Neural cell (in vitro differentiated cells): ENCODE measurements at regions not wholly inside any gene's neighbourhood (a gene's known extent, or its start where the extent isn't known, plus 50 kb on each side); places are given as distances from the start of the nearest gene placed in this dataset.

ENCODE experiments used
- CTCF ChIP-seq: fragments of 450-650 bp; IDR thresholded peaks from 2 replicates; pipeline ENCODE4 v1.5.1; 2014; ENCODE audit warnings: antibody characterized with exemption, mild to moderate bottlenecking, moderate library complexity; ENCODE audit not compliant: poor library complexity, severe bottlenecking
- EZH2 ChIP-seq: fragments of 200-600, 300-800 bp; shearing (Covaris generic), sonication (generic); IDR thresholded peaks from 2 replicates; pipeline ENCODE4 v1.6.1; 2014; ENCODE audit warnings: antibody characterized with exemption, low read length, borderline replicate concordance, mild to moderate bottlenecking; ENCODE audit not compliant: insufficient read depth, poor library complexity, severe bottlenecking
- POLR2AphosphoS5 ChIP-seq: IDR thresholded peaks from 2 replicates; pipeline ENCODE4 v1.6.1; 2012
- RAD21 ChIP-seq: fragments of 450-650 bp; conservative IDR thresholded peaks from 2 replicates; pipeline ENCODE4 v1.6.1; 2014; ENCODE audit warnings: antibody characterized with exemption, mild to moderate bottlenecking, moderate library complexity
- REST ChIP-seq: IDR thresholded peaks from 2 replicates; pipeline ENCODE4 v1.6.1; 2012; ENCODE audit warnings: borderline replicate concordance
- TAF1 ChIP-seq: IDR thresholded peaks from 2 replicates; pipeline ENCODE4 v1.6.1; 2012; ENCODE audit warnings: low read depth

GRCh38 chr4:189021831-189022230 is 882.6 kb downstream of the TRIML1 start:
- TF ChIP-seq CTCF, result no peak
- TF ChIP-seq POLR2AphosphoS5, result no peak
- no peak for TF ChIP-seq REST
- no peak for TF ChIP-seq EZH2
- no peak for TF ChIP-seq TAF1
- TF ChIP-seq RAD21, result no peak
